ENCODE measurements at regions not wholly inside any gene's neighbourhood (a gene's known extent, or its start where the extent isn't known, plus 50 kb on each side); places are given as distances from the start of the nearest gene placed in this dataset.

DNA sequence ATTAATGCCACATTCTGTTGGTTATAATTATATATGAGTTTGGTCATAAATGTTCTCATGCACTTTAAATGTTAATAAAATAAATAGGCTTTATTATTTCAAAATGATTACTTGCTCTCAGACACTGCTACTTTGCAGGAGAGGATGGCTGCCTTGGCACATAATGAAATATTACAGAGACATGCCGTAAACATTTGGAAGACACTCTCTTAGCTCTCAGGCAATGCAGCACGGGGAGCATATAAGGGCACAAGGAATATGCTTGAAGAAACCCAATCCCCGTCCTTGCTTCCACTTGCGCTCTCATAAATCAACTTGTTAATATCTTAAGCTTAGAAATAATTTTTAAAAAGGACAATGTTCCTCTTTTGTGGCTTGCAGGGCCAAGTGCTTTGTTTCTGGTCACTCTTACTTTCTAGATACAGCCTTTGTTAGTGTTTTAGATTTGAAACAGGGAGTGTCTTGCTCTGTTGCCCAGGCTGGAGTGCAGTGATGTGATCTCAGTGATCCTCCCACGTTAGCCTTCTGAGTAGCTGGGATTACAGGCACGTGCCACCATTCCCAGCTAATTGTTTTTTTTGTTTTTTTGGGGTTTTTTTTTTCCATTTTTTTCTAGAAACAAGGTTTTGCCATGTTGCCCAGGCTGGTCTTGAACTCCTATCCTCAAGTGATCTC is 445.0 kb downstream of the SPRY1 start:
- no peak for DNase-seq (ENCODE audit: low spot score)

DNA sequence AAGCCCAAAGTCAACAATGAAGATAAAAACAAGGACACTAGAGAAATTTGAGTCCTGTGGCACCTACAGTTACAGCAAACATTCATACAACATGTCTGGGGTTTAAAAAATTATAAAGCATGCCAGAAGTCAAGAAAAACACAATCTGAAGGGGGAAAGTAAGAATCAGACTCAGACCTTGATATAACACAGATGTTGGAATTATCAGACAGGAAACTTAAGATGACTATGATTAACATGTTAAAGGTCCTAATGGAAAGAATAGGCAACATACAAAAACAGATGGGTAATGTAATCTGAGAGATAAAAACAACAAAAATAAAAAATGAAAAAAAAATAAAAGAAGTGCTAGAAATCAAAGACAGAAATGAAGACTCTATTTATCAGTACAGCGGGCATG is 446.5 kb downstream of the SPRY1 start:
- no peak for DNase-seq (ENCODE audit: low spot score)

DNA sequence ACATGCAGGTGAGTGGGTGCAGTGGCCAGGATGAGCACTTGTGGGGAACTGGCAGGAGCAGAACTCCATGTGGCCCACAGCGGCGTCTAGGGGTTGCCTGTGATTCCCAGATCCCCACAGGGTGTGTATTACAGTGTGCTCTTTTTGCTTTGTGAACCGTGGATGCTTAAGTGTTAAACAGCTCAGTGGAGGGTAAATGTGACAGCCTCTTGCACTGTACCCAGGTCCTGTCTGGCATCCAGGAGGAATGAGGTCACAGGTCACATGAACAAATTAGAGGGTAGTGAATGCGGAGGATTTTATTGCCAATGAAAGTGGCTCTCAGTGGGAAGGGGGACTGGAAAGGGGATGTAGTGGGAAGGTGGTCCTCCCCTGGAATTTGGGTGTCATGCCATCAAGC is 447.8 kb downstream of the SPRY1 start:
- DNase-seq (ENCODE audit: low spot score): no peak

DNA sequence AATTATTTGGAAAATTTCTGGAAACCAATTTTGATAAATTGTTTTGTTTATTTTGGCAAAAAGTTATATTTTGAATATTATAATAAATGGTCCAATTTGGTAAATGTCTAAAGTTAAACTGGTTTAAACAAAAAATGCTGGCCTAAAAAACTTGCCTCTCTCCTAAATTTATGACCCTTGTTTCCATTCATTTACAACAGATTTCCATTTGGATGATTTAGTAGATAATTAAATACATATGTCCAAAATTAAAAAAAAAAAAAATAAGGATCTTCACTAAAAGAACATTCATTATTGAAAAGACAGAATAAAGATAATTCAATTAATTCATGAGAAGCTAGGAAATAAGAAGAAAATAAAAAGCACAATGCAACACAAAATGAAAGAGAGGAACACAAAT is 449.5 kb downstream of the SPRY1 start:
- no peak for DNase-seq (ENCODE audit: low spot score)

DNA sequence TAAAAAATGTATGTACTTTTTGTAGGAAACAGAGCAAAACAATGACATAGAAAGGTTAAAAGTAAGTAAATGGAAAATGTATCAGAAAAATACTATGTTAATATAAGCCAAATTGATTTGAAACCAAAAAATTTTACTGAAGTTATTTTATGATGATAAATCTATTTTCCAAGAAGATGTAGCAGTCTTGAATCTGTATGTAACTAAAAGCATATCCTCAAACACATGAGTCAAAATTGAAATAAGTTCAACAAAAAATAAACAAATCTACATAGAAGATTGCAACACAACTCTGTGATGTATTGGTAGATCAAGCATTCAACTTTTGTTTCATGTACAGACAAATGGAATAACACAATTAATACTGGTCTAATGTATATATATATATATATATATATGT is 450.0 kb downstream of the SPRY1 start:
- no peak for DNase-seq (ENCODE audit: low spot score)

DNA sequence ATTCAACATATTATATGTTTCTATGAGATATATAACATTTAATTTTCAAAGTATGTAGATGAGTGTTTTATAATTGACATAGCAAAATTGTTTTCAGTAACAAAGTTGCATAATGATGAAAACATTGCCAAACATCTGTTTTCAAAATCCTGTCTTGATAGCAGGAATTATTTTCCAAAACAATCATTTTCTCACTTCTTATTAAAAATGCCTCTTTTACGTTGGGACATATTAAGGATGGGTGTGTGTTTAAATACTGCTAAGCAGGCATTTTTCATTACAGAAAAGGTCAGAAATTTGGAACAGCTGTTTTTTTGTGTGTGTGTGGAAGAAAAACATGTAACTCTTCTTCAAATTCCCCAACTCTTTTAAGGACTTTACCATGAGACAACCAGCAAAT is 452.0 kb downstream of the SPRY1 start:
- DNase-seq (ENCODE audit: low spot score): no peak

DNA sequence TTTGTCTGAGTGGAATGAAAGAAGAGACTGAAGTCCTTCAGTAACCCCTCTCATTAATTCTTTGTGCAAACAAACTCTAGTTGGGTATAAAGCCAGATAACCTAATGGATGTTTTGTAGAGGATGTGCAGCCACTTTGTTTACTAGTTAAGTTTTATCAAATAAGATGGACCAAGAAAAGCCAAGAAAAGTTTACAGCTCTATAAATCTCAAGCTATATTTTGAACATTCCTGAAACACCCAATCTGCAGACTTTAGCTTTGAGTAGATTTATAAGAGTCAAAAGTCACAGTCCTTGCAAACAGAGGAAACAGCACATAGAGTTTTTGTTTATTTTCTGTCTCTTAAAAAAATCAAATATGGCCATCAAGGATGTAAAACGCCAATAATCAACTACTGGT is 452.9 kb downstream of the SPRY1 start:
- DNase-seq (ENCODE audit: low spot score): no peak

DNA sequence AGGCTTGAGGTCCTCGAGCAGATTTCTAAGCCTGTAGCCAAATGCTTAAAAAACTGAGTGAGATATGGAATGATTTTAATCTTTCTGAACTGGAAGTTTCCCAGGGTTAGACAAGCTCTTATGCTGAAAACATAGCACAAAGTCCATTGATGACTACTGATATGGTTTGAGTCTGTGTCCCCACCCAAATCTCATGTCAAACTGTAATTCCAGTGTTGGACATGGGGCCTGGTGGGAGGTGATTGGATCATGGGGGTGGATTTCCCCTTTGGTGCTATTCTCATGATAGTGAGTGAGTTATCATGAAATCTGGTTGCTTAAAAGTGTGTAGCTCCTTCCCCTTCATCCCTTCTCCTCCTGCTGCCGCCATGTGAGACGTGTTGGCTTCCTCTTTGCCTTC is 454.9 kb downstream of the SPRY1 start:
- DNase-seq (ENCODE audit: low spot score): no peak

DNA sequence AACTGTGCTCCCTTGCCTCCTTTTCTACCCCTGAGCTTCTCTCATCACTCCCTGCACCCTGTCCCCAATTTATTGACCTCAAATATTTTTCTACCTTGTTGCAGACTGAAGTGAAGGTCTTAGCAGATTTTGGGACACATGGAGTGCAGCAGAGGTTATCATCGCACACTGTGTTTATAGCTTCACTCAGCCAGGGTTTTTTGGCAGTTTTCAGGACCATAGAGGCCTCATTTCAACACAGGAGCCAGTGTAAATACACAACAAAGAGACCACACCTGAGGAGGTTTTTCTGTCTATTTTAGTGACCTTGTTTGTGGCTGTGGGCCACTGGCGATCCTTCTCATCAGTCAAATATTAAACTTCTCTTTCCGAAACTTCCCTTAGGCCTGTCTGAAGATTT is 457.1 kb downstream of the SPRY1 start:
- no peak for DNase-seq (ENCODE audit: low spot score)

DNA sequence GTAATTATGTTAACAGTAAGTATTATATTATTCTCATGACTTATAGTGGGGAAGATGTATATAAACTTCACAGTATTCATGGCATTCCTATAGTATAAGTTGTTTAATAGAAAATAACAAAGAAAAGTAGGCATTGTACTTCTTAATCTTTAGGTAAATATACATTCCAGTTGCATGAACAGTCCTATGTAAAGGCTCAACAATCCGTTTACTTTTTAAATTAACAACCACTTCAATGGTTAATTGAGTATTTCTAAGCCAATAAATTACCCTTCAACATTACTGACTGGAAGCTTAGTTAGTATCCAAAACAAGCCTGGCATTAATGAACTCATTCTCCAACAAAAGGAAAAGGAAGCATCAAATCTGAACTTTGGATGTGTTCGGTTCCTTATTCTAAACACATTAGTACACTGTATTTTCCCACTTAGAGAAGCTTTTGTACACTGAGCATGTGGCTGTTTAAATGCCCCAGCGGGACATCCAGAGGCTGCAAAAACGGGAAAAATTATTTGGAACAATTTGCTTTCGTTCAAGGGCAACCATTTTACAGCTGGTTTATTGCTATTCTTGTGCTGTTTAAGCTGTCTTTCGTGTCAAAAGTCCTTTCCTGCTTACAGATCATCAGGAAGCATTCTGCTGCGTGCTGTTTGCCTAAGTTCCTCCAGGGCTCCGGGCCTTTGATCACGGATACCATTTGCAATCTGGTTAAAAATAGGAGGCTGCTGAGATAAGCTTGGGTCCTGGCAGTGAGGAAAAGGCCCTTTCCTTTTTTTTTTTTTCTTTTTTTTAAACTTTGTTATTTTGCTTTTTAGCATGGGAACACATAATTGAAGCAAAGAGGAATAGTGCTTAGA is 460.3 kb downstream of the SPRY1 start:
- peak; percentile 35 for DNase-seq (ENCODE audit: low spot score)

DNA sequence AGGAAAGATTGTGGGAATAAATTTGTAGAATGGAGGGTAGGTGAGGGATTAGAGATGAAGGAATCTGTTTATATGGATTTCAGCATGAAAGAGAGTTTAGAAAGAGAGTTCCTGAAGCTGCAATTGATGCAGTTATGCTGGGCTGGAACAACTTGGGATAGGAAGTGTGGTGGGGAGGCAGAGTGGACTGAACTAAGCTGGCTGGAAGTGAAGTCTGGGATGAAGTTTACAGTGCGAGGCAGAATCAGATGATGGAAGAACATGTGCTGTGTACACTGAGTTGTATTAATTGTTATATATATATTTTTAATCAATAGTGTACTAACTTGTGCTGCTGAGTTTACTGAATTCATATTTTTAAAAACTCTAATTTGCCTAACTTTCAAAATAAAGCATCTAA is 461.9 kb downstream of the SPRY1 start:
- DNase-seq (ENCODE audit: low spot score): no peak

DNA sequence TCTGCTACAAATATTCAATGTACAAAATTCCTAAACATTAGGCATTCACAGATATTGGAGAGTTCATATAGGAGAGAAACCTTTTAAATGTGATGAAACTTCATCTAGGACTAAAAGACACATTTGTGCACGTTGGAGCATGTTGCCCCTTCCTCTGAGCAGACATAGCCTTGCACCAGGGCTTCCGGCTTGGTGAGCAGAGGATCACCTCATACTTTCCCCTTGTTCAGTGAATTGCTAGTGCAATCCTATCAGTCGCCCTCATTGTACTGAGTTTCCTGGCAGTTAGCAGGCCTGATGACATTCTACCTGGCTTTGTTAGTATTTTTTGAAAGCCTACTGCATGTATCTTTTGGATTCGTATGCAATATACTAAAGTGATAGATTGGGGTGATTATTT is 466.2 kb downstream of the SPRY1 start:
- DNase-seq (ENCODE audit: low spot score): no peak

DNA sequence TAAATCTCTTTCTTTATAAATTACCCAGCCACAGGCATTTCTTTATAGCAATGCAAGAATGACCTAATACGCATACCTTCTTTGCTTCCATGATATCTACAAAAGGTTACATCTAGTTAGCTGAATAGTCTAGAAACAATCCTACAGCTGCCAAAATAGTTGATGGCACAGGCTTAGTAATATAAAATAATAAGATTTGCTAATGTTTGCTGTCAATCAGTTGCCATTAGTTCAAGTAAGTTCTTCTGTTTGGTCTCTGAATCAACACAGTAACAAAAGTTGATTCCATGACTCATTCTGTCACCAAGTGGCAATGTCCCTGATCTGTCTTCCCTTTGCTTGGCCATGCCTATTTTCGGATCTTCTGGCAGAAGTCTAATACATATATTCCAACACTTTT is 470.2 kb downstream of the SPRY1 start:
- no peak for DNase-seq (ENCODE audit: low spot score)

DNA sequence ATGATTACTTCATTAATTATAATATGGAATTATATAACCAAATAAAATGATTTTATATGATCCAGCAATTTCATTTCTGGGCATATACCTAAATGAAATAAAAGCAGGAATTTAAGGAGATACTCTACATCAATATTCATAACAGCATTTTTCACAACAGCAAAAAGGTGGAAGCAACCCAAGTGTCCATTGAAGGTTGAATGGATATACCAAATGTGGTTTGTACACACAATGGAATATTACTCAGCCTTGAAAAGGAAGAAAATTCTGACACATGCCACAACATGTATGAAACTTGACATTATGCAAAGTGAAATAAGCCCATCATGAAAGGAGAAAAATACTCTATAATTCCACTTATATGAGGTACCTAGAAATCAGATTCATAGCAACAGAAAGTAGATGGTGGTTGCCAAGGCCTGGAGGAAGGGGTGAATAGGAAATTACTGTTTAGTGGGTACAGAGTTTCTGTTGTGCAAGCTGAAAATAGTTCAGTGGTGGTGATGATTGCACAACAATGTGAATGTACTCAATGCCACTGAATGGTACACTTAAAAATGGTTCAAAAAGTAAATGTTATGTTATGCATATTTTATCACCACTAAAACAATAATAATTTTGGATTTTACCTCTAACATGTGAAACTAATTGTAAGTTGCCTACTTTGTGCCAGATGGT is 471.5 kb downstream of the SPRY1 start:
- DNase-seq (ENCODE audit: low spot score): no peak

DNA sequence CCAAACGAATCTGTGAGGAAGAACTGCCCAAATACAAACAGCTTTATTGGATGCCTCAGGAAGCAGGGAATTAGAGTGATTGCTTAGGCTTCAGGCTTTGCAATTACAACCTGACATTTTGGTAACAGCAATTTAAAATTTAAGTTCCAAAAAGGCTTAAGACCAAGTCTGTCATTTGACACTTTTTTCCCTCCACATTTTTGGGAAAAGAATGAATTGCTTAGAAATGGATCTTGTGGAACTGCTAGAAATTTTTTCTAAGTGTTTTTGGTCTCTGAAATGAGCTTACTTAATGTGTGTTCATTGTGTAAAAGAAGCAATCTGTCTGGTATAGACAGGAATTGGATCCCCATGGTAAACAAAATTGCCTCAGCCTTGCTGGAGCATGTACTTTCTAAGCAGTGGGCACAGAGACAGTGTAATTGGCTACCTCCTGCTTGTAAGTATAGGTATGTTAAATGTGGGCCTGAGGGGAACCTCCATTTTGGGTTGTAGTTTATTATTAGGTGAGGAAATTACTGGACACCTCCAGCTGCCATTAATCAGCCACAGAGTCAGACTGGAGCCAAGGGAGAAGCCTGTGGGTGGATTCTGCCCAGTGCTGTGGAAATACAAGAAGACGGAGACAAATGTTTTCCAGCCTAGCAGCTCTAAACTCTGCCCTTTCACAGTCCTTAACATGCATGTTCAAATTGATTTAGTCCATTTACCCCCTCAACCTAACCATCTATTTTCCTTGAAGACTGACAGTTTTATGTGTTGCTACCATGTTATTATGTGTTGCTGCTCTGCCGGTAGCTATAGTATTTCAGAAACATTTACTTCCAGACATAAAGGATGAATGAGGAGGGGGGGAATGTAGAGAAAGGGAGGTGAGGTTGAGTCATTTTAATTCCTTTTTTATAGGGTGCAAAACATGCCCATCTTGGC is 473.0 kb downstream of the SPRY1 start:
- no peak for DNase-seq (ENCODE audit: low spot score)

DNA sequence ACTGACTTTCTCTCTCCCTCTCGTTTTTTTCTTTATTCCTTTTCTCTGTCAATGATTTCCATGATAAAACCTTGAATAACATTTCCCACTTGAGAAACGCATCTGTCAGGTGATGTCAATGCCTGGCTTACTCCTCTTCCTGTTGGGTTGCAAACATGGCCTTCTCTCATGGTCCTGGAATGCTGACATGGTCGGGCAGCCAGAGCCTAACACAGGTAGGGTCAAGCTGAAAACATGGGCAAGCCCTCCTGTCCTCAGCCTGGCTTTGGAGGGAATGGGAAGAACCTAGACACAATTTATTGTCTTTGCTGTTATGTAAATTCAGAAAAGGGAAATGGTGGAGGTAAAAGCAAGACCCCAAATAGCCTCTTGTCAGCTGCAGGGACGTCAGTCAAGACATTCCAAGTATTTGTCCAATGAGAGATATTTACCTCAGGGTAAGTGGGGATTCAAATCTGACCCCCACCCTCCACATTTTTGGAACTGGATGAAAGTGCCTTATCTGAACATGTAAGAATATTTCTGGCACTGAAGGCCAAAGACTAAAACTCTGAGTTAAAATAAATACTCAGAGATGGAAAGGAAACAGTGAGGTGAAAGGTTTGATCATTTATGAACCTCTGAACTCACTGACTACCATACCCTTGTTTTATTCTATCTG is 473.8 kb downstream of the SPRY1 start:
- no peak for DNase-seq (ENCODE audit: low spot score)

DNA sequence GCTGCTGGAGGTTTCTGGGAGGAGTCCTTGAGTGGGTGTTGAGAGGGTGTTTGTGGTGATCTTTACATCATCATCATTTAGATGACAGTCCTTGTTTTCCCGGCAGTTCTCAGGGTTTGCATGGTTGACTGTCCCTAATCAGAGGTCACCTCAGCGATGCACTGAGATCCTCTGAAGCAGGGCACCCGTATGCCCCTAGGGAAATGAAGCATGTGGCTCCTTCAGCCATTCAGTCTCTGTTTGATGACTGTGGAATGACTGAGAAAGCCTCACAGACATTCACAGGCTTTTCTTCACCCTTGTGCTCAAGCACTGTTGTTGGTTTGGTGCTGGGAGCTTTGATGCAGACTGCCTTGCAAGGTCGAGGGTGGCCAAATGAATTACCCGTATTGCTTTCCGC is 474.7 kb downstream of the SPRY1 start:
- DNase-seq (ENCODE audit: low spot score): no peak

DNA sequence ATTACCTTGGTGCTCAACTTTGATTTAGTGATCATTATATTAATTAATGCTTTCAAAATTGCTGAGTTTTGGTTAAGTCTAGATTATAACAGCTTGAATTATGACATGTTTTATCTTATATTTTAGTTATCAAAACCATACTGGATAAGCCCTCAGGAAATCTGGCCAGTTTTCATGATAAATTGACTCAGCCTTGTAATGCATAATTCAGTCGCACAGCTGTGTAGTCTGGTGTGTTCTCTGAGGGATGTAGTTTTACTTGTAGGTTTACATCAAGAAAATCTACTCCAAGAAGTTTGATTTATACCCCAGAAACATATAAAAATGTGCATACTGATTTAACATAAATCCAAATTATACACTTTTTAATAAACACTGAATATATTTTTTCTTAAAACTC is 477.5 kb downstream of the SPRY1 start:
- no peak for DNase-seq (ENCODE audit: low spot score)

DNA sequence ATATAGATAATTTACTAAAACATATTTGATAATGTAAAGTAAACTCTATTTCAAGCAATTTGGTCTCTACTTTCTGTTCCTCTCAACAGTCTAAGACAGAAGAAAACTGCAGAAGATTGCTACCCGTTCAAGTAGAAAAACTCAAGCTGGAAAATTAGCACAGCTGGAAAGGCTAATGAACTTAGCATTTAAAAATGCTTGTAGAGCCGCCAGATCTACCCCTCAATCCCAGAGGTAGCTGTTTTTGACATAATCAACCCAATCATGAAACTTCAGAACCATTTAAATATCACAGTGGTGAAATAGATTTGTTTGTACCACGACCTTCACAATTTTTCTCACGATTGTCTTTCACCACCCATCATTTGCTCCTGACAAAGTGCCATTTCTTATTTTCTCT is 479.5 kb downstream of the SPRY1 start:
- DNase-seq (ENCODE audit: low spot score): no peak

DNA sequence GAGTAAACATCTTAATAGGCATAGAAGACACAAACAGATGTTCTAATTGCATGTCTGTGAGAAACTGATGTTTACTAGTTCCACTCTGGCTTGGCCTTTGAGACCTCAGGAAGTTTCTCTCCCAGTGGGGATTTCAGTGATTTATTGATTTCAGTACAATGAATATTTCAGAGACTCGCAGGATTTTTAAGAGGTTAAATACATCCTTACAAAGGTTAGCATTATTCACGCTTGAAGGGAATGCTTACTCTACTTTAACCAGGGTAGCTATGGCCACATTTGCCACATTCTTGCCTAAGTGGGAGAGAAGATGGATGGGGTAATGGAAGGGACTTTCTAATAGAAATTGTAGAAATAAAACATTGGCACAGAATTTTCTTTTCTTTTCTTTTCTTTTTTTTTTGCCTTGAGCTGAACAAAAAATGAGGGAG is 480.1 kb downstream of the SPRY1 start:
- DNase-seq (ENCODE audit: low spot score): no peak

DNA sequence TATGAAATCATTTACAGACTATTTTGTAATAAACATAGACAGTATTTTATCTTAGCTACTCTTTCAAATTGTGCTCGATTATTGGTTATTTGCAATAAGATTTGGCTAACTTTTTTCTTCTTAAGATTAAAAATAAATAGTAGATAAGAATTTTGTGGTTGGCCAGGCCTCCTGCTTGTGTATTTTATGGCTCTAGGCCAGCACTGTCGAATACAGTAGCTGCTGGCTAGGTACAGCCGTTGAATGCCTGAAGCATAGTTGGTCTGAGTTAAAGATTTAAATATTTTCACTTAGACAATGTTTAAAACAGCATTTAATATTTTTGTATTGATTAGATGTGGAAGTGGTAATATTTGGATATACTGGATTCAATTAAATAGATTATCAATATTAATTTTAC is 481.0 kb downstream of the SPRY1 start:
- DNase-seq (ENCODE audit: low spot score): no peak

DNA sequence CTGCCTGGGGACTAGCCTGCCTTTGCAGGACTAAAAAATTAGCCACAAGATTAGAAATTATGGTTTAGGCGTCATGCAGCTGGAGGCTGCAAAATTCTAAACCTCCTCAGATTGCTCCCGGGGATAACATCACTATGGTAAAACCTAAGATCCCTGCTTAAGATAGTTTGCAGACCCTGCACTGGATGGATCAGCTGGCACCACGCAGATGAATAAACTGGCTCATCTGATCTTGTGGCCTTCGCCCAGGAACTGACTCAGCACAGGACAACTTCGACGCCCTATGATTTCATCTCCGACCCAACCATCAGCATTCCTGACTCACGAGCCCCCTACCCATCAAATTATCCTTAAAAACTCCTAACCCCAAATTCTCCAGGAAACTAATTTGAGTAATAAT is 482.4 kb downstream of the SPRY1 start:
- DNase-seq (ENCODE audit: low spot score): no peak
